ENCODE measurements at regions not wholly inside any gene's neighbourhood (a gene's known extent, or its start where the extent isn't known, plus 50 kb on each side); places are given as distances from the start of the nearest gene placed in this dataset.
"Not testable (repeated sequence)": the region's sequence is repeated elsewhere in the genome, so short reads cannot be mapped to it uniquely, and the experiment has no call there.

GRCh38 chr7:145795132-145795531, 321.5 kb upstream of the CNTNAP2 start:
- H3K9ac ChIP-seq (ENCODE audit: low read length), result no peak overlapping the region
- no peak overlapping the region for H3K4me3 ChIP-seq (ENCODE audit: low read depth, low read length)
- no peaks in the 10 kb centered on the region for H3K9me3 ChIP-seq (ENCODE audit: control insufficient read depth, insufficient read depth, low read depth, low read length)
- H3K36me3 ChIP-seq (ENCODE audit: control insufficient read depth, insufficient read depth, low read length), result no peaks in the 10 kb centered on the region
- no peaks in the 10 kb centered on the region for H3K27me3 ChIP-seq (ENCODE audit: control insufficient read depth, insufficient read depth, low read length)
- no peak overlapping the region for H3K27ac ChIP-seq (ENCODE audit: low read depth, low read length)
- H3K4me1 ChIP-seq (ENCODE audit: control insufficient read depth, insufficient read depth, low read length), result no peaks in the 10 kb centered on the region

- H3K9ac ChIP-seq (ENCODE audit: low read length), result no peak overlapping the region
- H3K27ac ChIP-seq (ENCODE audit: low read depth, low read length), result no peak overlapping the region
- no peaks in the 10 kb centered on the region for H3K36me3 ChIP-seq (ENCODE audit: control insufficient read depth, insufficient read depth, low read length)
- no peaks in the 10 kb centered on the region for H3K4me1 ChIP-seq (ENCODE audit: control insufficient read depth, insufficient read depth, low read length)
- H3K27me3 ChIP-seq (ENCODE audit: control insufficient read depth, insufficient read depth, low read length), result no peaks in the 10 kb centered on the region
- no peak overlapping the region for H3K4me3 ChIP-seq (ENCODE audit: low read depth, low read length)
- H3K9me3 ChIP-seq (ENCODE audit: control insufficient read depth, insufficient read depth, low read depth, low read length), result no peaks in the 10 kb centered on the region
Observed at GRCh38 chr7:145784809-145785780, 331.5 kb upstream of the CNTNAP2 start.

- H3K36me3 ChIP-seq (ENCODE audit: control insufficient read depth, insufficient read depth, low read length); H3K9me3 ChIP-seq (ENCODE audit: control insufficient read depth, insufficient read depth, low read depth, low read length); H3K27me3 ChIP-seq (ENCODE audit: control insufficient read depth, insufficient read depth, low read length); H3K9ac ChIP-seq (ENCODE audit: low read length); H3K4me1 ChIP-seq (ENCODE audit: control insufficient read depth, insufficient read depth, low read length); H3K4me3 ChIP-seq (ENCODE audit: low read depth, low read length); H3K27ac ChIP-seq (ENCODE audit: low read depth, low read length): not testable (repeated sequence)
Observed at GRCh38 chr7:145781388-145781787, 335.2 kb upstream of the CNTNAP2 start.

GRCh38 chr7:145779140-145779539, 337.5 kb upstream of the CNTNAP2 start:
- Histone ChIP-seq H3K27me3 (ENCODE audit: control insufficient read depth, insufficient read depth, low read length) (no peaks in the 10 kb centered on the region), H3K9me3 (ENCODE audit: control insufficient read depth, insufficient read depth, low read depth, low read length) (no peaks in the 10 kb centered on the region), H3K27ac (ENCODE audit: low read depth, low read length) (no peak overlapping the region), H3K4me3 (ENCODE audit: low read depth, low read length) (no peak overlapping the region), H3K9ac (ENCODE audit: low read length) (no peak overlapping the region), H3K4me1 (ENCODE audit: control insufficient read depth, insufficient read depth, low read length) (no peaks in the 10 kb centered on the region), H3K36me3 (ENCODE audit: control insufficient read depth, insufficient read depth, low read length) (no peaks in the 10 kb centered on the region)

- Histone ChIP-seq H3K4me3 (ENCODE audit: low read depth, low read length) (no peak overlapping the region), H3K9ac (ENCODE audit: low read length) (no peak overlapping the region), H3K36me3 (ENCODE audit: control insufficient read depth, insufficient read depth, low read length) (no peaks in the 10 kb centered on the region), H3K9me3 (ENCODE audit: control insufficient read depth, insufficient read depth, low read depth, low read length) (no peaks in the 10 kb centered on the region), H3K27me3 (ENCODE audit: control insufficient read depth, insufficient read depth, low read length) (no peaks in the 10 kb centered on the region), H3K27ac (ENCODE audit: low read depth, low read length) (no peak overlapping the region), H3K4me1 (ENCODE audit: control insufficient read depth, insufficient read depth, low read length) (no peaks in the 10 kb centered on the region)
Observed at GRCh38 chr7:145774777-145775176, 341.8 kb upstream of the CNTNAP2 start.

- no peaks in the 10 kb centered on the region for H3K36me3 ChIP-seq (ENCODE audit: control insufficient read depth, insufficient read depth, low read length)
- H3K9ac ChIP-seq (ENCODE audit: low read length), result no peak overlapping the region
- H3K27me3 ChIP-seq (ENCODE audit: control insufficient read depth, insufficient read depth, low read length), result no peaks in the 10 kb centered on the region
- H3K9me3 ChIP-seq (ENCODE audit: control insufficient read depth, insufficient read depth, low read depth, low read length), result no peaks in the 10 kb centered on the region
- H3K4me1 ChIP-seq (ENCODE audit: control insufficient read depth, insufficient read depth, low read length), result no peaks in the 10 kb centered on the region
- H3K27ac ChIP-seq (ENCODE audit: low read depth, low read length), result no peak overlapping the region
- H3K4me3 ChIP-seq (ENCODE audit: low read depth, low read length), result no peak overlapping the region
Observed at GRCh38 chr7:145753004-145753403, 363.6 kb upstream of the CNTNAP2 start.

- no peak overlapping the region for H3K27ac ChIP-seq (ENCODE audit: low read depth, low read length)
- H3K4me3 ChIP-seq (ENCODE audit: low read depth, low read length), result no peak overlapping the region
Observed at GRCh38 chr7:145737617-145738016, 379.0 kb upstream of the CNTNAP2 start.

GRCh38 chr7:145735061-145735460, 381.5 kb upstream of the CNTNAP2 start:
- H3K27me3 ChIP-seq (ENCODE audit: control insufficient read depth, insufficient read depth, low read length), result no peaks in the 10 kb centered on the region; the same call in 1 of the 2 replicates
- H3K4me1 ChIP-seq (ENCODE audit: control insufficient read depth, insufficient read depth, low read length), result peaks cover 7% of the 10 kb centered on the region
- no peak overlapping the region for H3K27ac ChIP-seq (ENCODE audit: low read depth, low read length)
- H3K36me3 ChIP-seq (ENCODE audit: control insufficient read depth, insufficient read depth, low read length), result no peaks in the 10 kb centered on the region
- no peak overlapping the region for H3K4me3 ChIP-seq (ENCODE audit: low read depth, low read length)
- no peaks in the 10 kb centered on the region for H3K9me3 ChIP-seq (ENCODE audit: control insufficient read depth, insufficient read depth, low read depth, low read length)
- no peak overlapping the region for H3K9ac ChIP-seq (ENCODE audit: low read length)

More at GRCh38 chr7:145737617-145738016, 379.0 kb upstream of the CNTNAP2 start:
- H3K36me3 ChIP-seq (ENCODE audit: control insufficient read depth, insufficient read depth, low read length), result no peaks in the 10 kb centered on the region
- peaks cover under 1% of the 10 kb centered on the region for H3K4me1 ChIP-seq (ENCODE audit: control insufficient read depth, insufficient read depth, low read length)
- no peak overlapping the region for H3K9ac ChIP-seq (ENCODE audit: low read length)
- H3K9me3 ChIP-seq (ENCODE audit: control insufficient read depth, insufficient read depth, low read depth, low read length), result no peaks in the 10 kb centered on the region
- H3K27me3 ChIP-seq (ENCODE audit: control insufficient read depth, insufficient read depth, low read length), result no peaks in the 10 kb centered on the region; the same call in 1 of the 2 replicates

GRCh38 chr7:145732521-145732920, 384.1 kb upstream of the CNTNAP2 start:
- H3K4me3 ChIP-seq (ENCODE audit: low read depth, low read length), result no peak overlapping the region
- no peak overlapping the region for H3K27ac ChIP-seq (ENCODE audit: low read depth, low read length)
- no peak overlapping the region for H3K9ac ChIP-seq (ENCODE audit: low read length)
- H3K36me3 ChIP-seq (ENCODE audit: control insufficient read depth, insufficient read depth, low read length), result no peaks in the 10 kb centered on the region
- no peaks in the 10 kb centered on the region for H3K9me3 ChIP-seq (ENCODE audit: control insufficient read depth, insufficient read depth, low read depth, low read length)
- H3K4me1 ChIP-seq (ENCODE audit: control insufficient read depth, insufficient read depth, low read length), result peaks cover 7% of the 10 kb centered on the region
- no peaks in the 10 kb centered on the region; the same call in 1 of the 2 replicates for H3K27me3 ChIP-seq (ENCODE audit: control insufficient read depth, insufficient read depth, low read length)

- no peak overlapping the region for H3K27ac ChIP-seq (ENCODE audit: low read depth, low read length)
- H3K9me3 ChIP-seq (ENCODE audit: control insufficient read depth, insufficient read depth, low read depth, low read length), result no peaks in the 10 kb centered on the region
- no peaks in the 10 kb centered on the region; the same call in 1 of the 2 replicates for H3K27me3 ChIP-seq (ENCODE audit: control insufficient read depth, insufficient read depth, low read length)
- H3K9ac ChIP-seq (ENCODE audit: low read length), result no peak overlapping the region
- H3K36me3 ChIP-seq (ENCODE audit: control insufficient read depth, insufficient read depth, low read length), result no peaks in the 10 kb centered on the region
- H3K4me1 ChIP-seq (ENCODE audit: control insufficient read depth, insufficient read depth, low read length), result peaks cover 7% of the 10 kb centered on the region
- no peak overlapping the region for H3K4me3 ChIP-seq (ENCODE audit: low read depth, low read length)
Observed at GRCh38 chr7:145729691-145730090, 386.9 kb upstream of the CNTNAP2 start.

GRCh38 chr7:145718129-145718528, 398.5 kb upstream of the CNTNAP2 start:
- no peaks in the 10 kb centered on the region for H3K9me3 ChIP-seq (ENCODE audit: control insufficient read depth, insufficient read depth, low read depth, low read length)
- H3K36me3 ChIP-seq (ENCODE audit: control insufficient read depth, insufficient read depth, low read length), result no peaks in the 10 kb centered on the region
- no peaks in the 10 kb centered on the region for H3K27me3 ChIP-seq (ENCODE audit: control insufficient read depth, insufficient read depth, low read length)
- no peak overlapping the region for H3K9ac ChIP-seq (ENCODE audit: low read length)
- H3K27ac ChIP-seq (ENCODE audit: low read depth, low read length), result no peak overlapping the region
- H3K4me3 ChIP-seq (ENCODE audit: low read depth, low read length), result no peak overlapping the region
- H3K4me1 ChIP-seq (ENCODE audit: control insufficient read depth, insufficient read depth, low read length), result peaks cover 9% of the 10 kb centered on the region

Measured in HUES6 (cell line).